SKM-1 (cell line): ENCODE measurements at regions not wholly inside any gene's neighbourhood (a gene's known extent, or its start where the extent isn't known, plus 50 kb on each side); places are given as distances from the start of the nearest gene placed in this dataset.

ENCODE experiments used
- DNase-seq: peaks from one replicate; lab custom pipeline; 2025; ENCODE audit not compliant: unreplicated experiment; lab: John Stamatoyannopoulos, UW

GRCh38 chr4:67051000-67051789 is 494.1 kb downstream of the CENPC start:
- DNase-seq = no peak

GRCh38 chr4:67049446-67049845 is 495.9 kb downstream of the CENPC start:
- no peak for DNase-seq

GRCh38 chr4:67048530-67048929 is 496.8 kb downstream of the CENPC start:
- no peak for DNase-seq

GRCh38 chr4:67040315-67040714 is 505.0 kb downstream of the CENPC start:
- no peak for DNase-seq

- DNase-seq = no peak
Measured at GRCh38 chr4:67038228-67038566, 507.1 kb downstream of the CENPC start.

GRCh38 chr4:67037504-67038227 is 507.6 kb downstream of the CENPC start:
- DNase-seq = no peak

- no peak for DNase-seq
Measured at GRCh38 chr4:67036791-67037190, 508.5 kb downstream of the CENPC start.

GRCh38 chr4:67035986-67036385 is 509.3 kb downstream of the CENPC start:
- DNase-seq = no peak

- no peak for DNase-seq
Measured at GRCh38 chr4:67035501-67035900, 509.8 kb downstream of the CENPC start.

GRCh38 chr4:67030636-67031035 is 514.7 kb downstream of the CENPC start:
- DNase-seq = no peak

- no peak for DNase-seq
Measured at GRCh38 chr4:67020438-67020797, 524.9 kb downstream of the CENPC start.

- no peak for DNase-seq
Measured at GRCh38 chr4:67019686-67020437, 525.4 kb downstream of the CENPC start.

GRCh38 chr4:67014592-67014991 is 530.7 kb downstream of the CENPC start:
- DNase-seq = no peak

- no peak for DNase-seq
Measured at GRCh38 chr4:67006791-67007190, 538.5 kb downstream of the CENPC start.

- no peak for DNase-seq
Measured at GRCh38 chr4:66991521-66991920, 553.8 kb downstream of the CENPC start.

- no peak for DNase-seq
Measured at GRCh38 chr4:66974665-66975064, 570.6 kb downstream of the CENPC start.

GRCh38 chr4:66972087-66972486 is 573.2 kb downstream of the CENPC start:
- DNase-seq = no peak

GRCh38 chr4:66964467-66964866 is 580.8 kb downstream of the CENPC start:
- DNase-seq = no peak

- DNase-seq = no peak
Measured at GRCh38 chr4:66963084-66963483, 582.2 kb downstream of the CENPC start.

- no peak for DNase-seq
Measured at GRCh38 chr4:66959207-66959606, 586.1 kb downstream of the CENPC start.

GRCh38 chr4:66956852-66957251 is 588.5 kb downstream of the CENPC start:
- no peak for DNase-seq

GRCh38 chr4:66956426-66956825 is 588.9 kb downstream of the CENPC start:
- no peak for DNase-seq
